HG03520 (cell line): ENCODE measurements at regions not wholly inside any gene's neighbourhood (a gene's known extent, or its start where the extent isn't known, plus 50 kb on each side); places are given as distances from the start of the nearest gene placed in this dataset.

Experiments
- ATAC-seq: cut with Tn5 transposase; IDR thresholded peaks from one replicate; pipeline ENCODE4 v1.9.1; 2021; ENCODE audit warnings: mild to moderate bottlenecking, moderate library complexity; ENCODE audit not compliant: unreplicated experiment

DNA sequence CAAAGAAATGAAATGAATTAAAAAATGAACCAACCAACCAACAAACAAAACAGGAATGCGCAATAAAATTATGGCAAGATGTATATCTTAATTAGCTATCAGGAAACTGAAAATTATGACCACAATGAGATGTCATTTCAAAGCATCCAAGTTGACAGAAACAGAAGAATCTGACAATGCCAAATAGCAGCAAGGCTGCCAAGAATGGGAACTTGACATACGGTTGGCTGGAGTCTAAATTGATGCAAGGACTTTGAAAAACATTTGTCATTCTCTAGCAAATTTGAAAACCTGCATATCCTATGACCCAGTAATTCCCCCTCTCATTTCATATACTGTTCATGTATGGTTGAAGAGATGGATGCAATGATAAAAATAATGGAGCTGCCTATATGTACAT lies 1262.6 kb downstream of the TBC1D22A start:
- no peak for ATAC-seq

DNA sequence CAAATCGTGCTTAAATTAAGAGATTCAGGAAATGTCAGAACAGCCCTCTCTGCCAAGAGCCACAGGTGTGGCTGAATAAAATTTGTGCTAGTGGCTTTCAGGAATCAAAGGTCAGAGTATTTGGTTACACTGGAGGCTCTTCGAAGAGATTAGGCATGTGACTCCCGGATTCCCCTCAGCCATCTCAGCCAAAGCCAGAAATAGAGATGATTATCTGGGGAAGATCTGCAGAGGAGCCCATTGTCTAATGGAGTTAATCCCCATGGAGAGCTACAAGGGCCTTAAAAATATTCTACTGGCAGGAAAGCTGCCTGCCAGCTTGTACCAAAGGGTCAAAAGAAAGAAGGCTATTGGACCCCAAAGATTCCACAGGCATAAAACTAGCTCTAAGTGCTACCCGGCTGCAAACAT lies 1259.5 kb downstream of the TBC1D22A start:
- no peak for ATAC-seq

DNA sequence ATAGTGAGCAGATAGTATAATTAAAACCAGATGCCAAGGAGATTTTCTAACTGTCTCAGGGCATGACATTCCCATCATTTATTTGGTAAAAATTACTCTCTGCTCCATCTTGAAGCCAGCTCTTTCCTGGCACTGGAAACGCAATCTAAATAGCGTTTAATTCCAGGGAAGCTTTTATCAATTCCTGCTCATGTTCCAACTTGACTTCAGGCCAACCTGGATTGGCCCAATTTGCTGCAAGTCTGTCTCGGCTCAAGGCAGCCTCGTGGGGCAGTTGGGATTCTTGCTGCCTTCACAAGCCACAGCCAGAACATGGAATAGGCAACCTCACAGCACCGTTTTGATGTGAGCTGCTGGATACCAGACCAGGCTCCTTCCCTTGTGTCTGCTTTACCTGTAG lies 1255.9 kb downstream of the TBC1D22A start:
- ATAC-seq = no peak

DNA sequence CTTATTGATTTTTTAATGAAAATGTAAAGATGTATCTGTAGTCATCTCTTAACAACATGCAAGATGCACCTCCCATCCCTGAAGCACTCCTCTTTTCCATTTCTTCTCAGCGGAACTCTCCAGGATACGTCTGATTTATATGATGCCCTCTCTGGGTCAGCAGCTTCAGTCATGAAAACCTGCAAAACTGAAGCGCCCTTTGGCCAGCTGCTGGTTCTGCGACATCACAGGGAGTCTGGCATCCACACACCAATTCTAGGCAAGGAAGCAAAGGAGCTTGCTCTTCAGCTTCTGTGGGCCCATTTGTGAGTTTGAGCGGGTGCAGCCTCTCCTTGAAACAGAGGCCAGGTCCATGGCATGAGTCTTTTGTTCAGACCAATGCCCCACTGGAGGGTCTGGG lies 1253.3 kb downstream of the TBC1D22A start:
- ATAC-seq = no peak

DNA sequence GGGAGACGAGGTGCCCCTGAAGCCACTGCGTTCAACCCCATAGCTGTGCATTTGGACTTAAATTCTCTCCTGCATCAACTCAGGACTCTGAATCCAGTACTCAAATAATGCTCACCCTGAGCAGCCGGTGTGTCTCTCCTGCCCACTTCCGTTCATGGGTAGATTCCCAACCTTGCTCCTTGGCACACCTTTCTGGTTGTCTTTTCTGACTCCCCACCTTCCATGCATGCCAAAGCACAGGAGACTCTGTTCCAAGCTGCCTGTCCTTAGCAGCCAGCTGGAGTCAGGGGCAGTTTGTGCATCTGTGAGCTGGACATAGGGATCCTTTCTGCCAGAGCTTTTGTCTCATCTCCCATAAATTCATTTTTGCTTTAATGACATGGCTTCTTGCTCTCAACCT lies 1242.5 kb downstream of the TBC1D22A start:
- no peak for ATAC-seq

DNA sequence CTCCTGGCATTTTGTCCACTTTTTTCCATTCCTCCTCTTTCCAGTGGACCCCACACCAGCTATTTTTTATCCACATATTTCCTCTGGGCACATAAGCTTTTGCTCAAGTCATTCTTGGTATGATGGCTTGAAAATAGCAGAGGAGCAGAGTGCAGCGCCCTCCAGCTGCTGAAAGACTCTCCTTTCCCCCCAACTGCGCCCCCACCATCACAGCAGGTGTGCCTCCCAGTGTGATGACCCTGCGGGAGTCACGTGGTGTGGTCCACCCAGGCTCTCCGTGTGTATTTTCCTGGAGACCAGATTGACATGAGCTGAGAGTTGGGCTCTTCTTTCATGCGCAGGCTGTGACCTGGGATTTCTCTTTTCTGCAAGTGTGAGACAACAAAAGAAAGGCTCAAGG lies 1241.6 kb downstream of the TBC1D22A start:
- no peak for ATAC-seq

DNA sequence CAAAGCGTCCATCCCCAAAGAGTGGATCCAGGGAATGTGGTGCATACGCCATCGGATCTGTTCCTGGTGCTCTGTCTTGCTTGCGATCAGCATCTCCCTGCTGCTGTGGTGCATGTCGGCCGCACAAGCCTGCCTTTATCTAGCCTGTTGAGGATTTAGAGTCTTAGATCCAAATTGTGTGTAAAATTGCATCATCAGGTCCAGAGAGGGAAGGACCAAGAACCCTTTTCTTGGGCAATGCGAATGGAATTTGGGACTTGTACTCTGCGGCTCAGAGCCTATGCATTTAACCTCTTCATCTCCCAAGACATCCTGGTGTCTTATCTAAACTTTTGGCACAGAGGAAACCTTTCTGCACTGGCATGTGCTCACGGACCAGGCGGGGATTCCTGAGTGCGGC lies 1238.7 kb downstream of the TBC1D22A start:
- ATAC-seq = no peak

DNA sequence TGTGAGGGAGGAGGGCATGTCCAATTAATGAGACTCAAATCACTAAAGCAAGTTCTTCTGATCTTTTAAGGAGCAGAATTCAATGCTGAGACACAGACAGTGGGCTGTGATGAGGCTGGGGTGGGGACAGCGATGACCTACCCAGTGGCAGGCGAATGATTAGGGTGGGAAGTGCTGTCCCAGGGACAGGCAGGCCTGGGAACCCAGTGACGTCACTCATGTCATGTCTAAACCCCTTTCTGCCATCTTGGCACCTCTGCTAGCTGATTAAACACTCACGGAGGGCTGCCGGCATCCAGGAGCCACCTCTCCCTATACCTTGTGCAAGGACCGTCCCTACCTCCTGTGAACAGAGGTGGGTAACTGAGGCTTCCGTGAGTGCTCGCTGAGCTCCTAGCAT lies 1235.2 kb downstream of the TBC1D22A start:
- no peak for ATAC-seq

DNA sequence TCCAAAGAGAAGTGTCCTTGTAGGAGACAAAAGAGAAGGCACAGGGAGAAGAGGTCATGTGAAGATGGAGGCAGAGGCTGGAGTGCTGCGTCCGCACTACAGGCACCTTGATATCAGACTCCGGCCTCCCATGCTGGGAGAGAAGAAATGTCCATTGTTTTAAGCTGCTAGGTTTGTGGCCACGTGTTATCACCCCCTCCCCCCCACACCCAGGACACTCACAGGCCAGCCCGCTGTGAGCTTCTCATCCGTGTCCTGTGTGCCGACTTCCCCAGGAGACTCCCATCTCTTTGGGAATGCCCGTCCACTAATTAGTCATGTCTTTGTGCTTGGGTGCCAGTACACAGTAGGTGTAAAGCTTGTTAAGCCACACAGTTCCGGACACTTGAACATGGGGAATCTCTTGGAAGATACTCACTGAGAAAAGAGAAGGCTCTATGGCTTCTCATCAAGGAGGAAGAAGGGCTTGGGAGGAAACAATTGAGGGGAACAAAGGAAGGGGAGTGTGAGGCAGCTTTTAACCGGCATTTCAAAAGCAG lies 1234.7 kb downstream of the TBC1D22A start:
- no peak for ATAC-seq

DNA sequence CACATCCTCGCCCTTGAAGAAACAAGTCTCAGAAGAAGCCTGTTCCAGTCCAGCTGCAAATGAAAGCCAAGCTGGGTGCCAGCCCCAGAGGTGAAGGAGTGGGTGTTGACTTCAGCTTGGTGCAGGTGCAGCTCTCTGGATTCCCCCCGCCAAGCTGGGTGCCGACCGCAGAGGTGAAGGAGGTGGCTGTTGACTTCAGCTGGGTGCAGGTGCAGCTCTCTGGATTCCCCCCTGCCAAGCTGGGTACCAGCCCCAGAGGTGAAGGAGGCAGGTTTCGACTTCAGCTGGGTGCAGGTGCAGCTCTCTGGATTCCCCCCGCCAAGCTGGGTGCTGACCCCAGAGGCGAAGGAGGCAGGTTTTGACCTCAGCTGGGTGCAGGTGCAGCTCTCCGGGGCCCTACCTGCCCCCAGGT lies 1234.0 kb downstream of the TBC1D22A start:
- ATAC-seq = no peak

DNA sequence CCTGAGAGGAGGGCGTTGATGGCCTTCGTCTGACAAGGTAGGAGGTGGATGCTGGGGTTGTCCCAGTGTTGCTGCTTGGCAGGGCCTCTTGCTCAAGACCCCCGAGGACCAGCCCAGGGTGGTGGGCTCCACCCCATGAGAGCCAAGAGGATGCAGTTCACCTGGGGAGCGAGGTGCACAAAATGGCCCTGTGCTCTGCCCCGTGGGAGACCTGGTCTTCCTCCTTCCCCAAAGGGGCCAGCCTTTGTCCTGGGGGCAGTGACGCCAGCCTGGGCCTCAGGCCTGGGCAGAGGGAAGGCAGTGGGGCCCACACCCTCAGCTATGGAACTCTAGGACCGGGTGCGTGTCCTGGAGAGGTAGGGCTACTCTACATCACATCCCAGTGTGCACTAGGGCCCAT lies 1233.3 kb downstream of the TBC1D22A start:
- ATAC-seq = no peak

DNA sequence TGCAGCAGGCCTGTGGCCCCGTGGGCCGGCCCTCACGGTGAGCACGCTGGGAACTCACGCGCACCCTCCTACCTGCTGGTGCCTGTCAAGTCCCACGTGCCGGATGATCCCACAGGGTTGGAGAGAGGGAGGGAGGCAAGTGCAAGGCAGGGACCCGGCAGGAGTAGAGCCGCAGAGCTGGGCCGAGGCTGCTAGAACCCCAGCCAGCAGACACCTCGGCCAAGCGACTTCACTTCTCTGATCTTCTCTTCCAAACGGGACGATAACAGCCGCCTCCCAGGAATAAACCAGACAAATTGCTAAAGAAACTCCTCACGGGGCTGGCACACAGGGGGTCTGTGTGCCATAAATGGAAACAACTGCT lies 1232.8 kb downstream of the TBC1D22A start:
- no peak for ATAC-seq

DNA sequence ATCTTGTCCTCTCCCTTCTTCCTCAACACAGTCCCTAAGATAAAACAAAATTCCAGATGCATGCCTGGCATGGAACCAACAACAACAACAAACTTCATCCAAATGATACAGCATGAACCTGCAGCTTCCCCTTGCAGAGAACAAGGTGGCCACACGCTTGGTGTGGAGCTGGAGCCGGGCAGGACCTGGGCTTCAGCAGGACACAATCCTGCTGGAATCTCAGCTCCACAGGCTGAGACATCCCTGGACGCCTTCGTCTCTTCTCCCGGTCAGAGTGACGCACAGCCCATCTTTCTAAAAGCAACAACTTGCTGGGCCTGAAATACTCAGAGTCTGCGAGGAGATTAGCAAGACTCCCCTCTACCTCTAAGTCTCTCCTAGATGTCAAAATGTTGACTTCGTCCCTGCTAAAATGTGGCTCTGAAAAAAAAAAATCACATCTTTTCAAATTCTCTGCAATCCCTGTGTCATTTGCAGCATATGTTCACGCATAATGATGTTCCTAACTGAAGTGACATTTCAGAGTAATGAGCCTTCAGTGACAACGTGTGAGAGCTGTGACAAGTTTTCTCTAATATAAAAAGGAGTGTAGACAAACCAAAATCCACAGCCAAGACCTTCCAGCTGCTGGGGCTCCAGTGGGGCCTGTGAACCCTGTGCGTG lies 1232.3 kb downstream of the TBC1D22A start:
- ATAC-seq = no peak

DNA sequence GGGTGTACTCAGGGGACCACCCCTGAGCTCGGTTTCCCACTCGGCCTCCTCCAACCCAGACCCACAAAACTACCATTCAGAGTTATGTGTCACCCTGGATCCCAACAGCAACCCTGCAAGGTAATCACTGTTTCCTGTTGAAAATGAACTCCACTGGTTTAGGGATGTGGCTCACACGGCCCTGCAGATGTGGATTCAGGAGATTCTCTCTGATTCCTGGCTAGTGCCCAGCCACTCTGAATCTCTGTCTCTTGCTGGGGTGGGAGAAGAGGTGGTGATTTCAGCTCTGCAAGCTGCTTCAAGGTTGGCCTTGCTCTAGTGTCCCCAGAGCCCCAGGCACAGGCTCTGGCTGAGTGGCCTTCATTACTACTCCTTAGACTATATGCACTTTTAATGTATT lies 1231.6 kb downstream of the TBC1D22A start:
- ATAC-seq = no peak

DNA sequence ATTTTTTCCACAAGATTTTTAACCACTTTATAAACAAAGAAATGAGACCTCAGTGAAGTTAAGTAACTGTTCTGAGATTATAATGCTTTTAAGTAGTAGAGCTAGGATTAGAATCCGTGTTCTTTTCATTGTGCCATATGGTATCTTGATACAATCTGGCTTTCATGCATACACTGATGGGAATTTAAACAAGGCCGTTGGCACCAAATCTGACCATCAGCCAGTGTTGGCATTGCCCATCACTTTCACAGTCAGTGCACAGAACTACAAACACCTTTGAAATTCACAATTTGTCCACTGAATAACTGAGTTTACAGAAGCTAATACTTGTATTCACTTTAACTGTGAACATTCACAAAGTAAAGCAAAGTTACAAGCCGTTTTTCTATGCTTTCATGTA lies 1228.0 kb downstream of the TBC1D22A start:
- no peak for ATAC-seq

DNA sequence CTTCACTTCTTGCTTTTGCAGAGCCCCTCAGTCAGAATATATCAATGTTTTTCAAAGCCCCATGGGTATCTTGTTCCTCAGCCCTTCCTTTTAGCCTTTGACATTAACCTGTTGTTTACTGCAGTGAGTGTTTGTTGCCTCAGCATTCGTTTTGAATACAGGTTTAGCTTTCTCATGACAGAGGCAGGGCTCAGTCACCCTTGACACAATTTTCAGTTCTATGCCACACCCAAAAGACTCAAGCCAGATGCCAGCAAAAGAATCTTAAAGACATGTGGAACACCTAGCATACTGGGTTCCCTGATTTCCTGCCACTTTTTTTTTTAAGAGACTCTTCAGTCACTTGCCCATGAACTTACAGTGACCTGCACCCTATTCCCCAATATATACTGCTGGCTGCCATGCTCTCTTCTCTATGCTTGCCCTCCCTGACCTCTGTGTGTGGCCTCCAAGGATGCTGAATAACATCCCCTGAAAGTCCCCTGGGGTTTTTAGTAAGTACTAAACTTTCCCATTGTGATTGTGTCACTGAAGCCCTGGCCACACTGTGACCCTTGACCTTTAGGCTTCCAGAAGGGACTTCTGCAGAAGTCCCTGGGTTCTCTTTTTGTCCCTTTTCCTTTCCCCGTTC lies 1225.5 kb downstream of the TBC1D22A start:
- ATAC-seq = no peak

DNA sequence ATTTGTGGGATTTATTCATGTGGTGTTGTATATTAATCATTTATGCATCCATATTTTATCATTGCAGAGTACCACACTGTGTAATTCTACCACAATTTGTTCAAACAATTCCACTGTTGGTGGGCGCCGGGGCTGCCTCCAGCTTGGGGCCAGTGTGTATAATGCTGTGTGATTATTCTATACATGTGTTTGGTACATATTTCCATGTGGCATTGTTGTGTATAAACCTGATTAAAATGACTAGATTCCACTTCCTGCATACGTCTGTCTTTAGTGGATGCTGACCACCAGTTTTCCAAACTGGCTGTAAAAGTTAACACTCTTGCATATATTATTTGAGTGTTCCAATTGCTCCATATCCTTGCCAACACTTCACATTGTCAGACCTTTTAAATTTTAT lies 1213.8 kb downstream of the TBC1D22A start:
- no peak for ATAC-seq

DNA sequence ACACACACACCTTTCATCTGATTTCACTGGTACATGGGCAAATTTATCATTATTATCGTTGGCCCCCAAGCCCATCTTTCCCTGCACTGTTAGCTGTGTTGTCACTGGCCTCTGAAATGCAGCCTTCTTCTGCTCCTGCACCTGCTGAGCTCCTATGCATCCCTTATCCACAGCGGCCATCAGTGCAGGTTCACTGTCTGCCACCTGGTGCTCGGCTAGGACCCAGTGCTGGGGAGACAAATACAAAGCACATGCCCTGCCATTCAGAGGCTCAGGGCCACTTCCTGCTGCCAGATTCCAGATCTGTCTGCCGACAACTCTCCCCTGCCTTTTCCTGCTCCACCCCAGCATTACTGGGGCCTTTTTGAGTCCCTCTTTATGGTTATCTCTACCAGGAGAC lies 1205.4 kb downstream of the TBC1D22A start:
- ATAC-seq = no peak

DNA sequence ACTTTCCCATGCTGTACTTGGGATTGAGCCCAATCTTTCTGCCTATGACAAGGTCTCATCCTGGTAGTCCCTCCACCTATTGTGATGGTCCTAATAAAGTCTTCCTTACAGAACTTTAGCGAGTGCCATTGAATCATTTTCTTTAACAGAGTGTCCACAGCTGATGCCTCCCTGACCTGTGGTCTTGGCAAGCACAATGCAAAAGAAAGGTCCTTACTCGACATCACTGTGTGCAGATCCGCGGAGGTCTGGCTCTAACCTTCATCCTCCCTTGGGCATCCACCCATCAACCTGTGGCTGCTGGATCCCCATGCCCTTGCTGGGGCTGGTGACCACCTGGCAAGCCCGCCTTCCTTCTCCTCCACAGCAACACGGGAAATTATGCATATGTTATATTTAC lies 1203.9 kb downstream of the TBC1D22A start:
- no peak for ATAC-seq

DNA sequence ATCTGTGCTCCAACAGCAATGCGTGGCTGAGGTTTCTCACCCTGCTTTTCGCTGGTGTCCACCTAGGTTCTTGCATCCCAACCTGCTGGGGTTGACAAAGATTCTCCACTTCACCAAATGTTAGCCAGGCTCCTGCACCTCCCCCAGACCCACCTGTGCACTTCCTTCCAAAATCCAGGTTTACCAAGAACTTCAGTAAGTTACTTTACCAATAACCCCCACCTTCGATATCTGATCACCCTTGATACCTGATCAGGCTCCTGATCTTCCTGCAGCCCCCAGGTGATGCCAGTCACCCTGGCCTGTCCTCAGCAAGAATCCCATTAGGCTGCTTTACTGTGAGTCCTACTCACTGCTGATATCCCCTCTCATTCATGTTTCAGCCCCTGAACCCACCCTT lies 1203.4 kb downstream of the TBC1D22A start:
- ATAC-seq = no peak

DNA sequence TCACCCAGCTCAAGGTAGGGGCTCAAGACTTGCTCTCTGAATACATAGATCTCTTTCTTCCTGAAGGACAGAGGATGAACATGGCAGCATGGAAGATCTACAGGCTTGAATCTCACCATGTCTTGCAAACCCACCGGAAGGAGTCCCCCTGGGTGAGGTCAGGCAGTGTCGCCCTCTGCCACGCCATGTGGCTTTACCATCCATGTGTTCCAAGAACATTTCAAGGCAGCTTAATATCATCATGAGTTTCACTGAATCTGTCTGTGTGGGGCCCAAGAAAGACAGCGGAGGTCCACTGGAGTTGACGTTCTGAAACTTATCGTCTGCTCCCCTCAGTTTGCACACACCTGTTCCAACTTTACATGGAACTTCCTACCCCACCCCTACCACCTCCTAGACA lies 1202.6 kb downstream of the TBC1D22A start:
- no peak for ATAC-seq

DNA sequence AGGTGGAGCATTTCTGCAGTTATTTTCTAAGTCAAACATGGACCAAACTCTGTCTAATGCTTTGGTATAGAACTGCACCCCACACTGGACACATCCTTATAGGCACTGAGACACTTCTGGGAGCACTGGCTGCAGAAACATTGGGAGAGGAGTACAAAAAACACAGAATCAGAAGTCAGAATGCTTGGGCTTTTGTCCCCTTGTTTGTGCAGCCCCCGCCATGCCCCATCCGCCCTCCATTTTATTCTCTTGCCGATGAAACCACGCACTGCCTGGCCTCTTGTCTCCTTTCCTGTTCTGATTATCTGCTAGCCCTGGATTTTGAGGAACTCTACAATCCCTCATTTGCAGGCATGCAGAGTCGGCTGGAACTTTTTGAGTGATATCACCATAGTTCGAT lies 1201.2 kb downstream of the TBC1D22A start:
- no peak for ATAC-seq

DNA sequence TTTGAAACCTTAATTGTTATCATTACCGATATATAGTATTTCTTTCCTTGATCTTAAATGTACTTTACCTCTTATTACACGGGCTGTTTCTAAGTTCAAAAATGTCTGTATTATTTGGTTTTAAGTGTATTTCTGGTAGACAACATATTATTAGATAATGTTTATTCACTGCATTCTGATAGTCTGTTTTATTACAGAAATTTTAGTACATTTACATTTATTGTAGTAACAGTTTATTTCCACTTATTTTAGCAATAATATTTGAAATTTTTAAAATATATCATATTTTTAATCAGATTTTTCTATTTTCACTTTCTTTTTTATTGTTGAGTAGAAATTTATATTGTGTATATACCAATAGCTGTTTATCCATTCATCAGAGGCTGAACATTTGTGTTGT lies 1195.2 kb downstream of the TBC1D22A start:
- ATAC-seq = no peak
